ENCODE measurements at regions not wholly inside any gene's neighbourhood (a gene's known extent, or its start where the extent isn't known, plus 50 kb on each side); places are given as distances from the start of the nearest gene placed in this dataset.

DNA sequence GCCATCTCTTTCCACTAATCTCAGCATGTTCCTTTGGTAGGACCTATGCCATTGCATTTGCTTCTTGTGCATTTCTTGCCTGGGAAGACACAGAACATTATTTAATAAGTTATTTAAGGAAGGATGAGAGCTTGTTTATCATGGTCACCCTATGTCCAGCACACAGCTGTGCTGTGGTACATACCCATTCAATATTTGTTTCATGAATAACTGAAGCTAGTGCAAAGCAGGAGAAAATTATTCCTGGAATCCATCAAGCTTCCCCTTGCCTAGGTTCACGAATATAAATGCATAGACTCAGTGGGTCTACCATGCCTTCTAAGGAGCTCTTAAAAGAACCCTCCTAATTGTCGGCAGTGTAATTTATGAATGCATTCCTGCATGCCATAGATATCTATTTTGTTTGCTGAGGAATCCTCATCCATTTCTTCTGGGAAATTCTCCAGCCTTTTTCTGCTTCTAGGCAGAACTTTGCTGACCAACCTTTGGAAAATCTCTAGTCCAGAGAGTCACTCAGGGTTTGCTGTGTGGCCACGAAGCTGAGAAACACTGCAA, 599.8 kb upstream of the TMEM132C start:
- TF ChIP-seq POLR2AphosphoS5 (IDR thresholded peaks at IDR 0.05; ENCODE audit: low read depth) (no peak), EZH2 (IDR thresholded peaks at IDR 0.05; ENCODE audit: low read depth, unreplicated experiment) (no peak)
- TF ChIP-seq, protein P1, sequence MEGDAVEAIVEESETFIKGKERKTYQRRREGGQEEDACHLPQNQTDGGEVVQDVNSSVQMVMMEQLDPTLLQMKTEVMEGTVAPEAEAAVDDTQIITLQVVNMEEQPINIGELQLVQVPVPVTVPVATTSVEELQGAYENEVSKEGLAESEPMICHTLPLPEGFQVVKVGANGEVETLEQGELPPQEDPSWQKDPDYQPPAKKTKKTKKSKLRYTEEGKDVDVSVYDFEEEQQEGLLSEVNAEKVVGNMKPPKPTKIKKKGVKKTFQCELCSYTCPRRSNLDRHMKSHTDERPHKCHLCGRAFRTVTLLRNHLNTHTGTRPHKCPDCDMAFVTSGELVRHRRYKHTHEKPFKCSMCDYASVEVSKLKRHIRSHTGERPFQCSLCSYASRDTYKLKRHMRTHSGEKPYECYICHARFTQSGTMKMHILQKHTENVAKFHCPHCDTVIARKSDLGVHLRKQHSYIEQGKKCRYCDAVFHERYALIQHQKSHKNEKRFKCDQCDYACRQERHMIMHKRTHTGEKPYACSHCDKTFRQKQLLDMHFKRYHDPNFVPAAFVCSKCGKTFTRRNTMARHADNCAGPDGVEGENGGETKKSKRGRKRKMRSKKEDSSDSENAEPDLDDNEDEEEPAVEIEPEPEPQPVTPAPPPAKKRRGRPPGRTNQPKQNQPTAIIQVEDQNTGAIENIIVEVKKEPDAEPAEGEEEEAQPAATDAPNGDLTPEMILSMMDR (conservative IDR thresholded peaks at IDR 0.05; ENCODE audit: low read depth in 2 of 2), result no peak
